ENCODE measurements at regions not wholly inside any gene's neighbourhood (a gene's known extent, or its start where the extent isn't known, plus 50 kb on each side); places are given as distances from the start of the nearest gene placed in this dataset.
A peak's percentile ranks its signal among the peaks of the same experiment; 100 is the strongest.

GRCh38 chr14:23751616-23752015 is 115.5 kb downstream of the DHRS2 start:
- peak; percentile 35 for DNase-seq (ENCODE audit: low read depth)

GRCh38 chr14:23763394-23763793 is 127.2 kb downstream of the DHRS2 start:
- no peak for DNase-seq (ENCODE audit: low read depth)

GRCh38 chr14:23766737-23767401 is 130.7 kb downstream of the DHRS2 start:
- DNase-seq (ENCODE audit: low read depth) = no peak

- peak; percentile 62 for DNase-seq (ENCODE audit: low read depth)
Observed at GRCh38 chr14:23769221-23769728, 133.1 kb downstream of the DHRS2 start.

- DNase-seq (ENCODE audit: low read depth) = no peak
Observed at GRCh38 chr14:23773981-23774380, 137.8 kb downstream of the DHRS2 start.

GRCh38 chr14:23776296-23776695 is 140.1 kb downstream of the DHRS2 start:
- no peak for DNase-seq (ENCODE audit: low read depth)

GRCh38 chr14:23785208-23785607 is 149.0 kb downstream of the DHRS2 start:
- DNase-seq (ENCODE audit: low read depth) = no peak

GRCh38 chr14:23787436-23787835 is 151.3 kb downstream of the DHRS2 start:
- no peak for DNase-seq (ENCODE audit: low read depth)

- no peak for DNase-seq (ENCODE audit: low read depth)
Observed at GRCh38 chr14:23789696-23790095, 153.5 kb downstream of the DHRS2 start.

GRCh38 chr14:23793532-23793931 is 157.4 kb downstream of the DHRS2 start:
- DNase-seq (ENCODE audit: low read depth) = no peak

- no peak for DNase-seq (ENCODE audit: low read depth)
Observed at GRCh38 chr14:23800811-23801210, 152.8 kb upstream of the DHRS4 start.

- DNase-seq (ENCODE audit: low read depth) = no peak
Observed at GRCh38 chr14:23801766-23802165, 151.8 kb upstream of the DHRS4 start.

- DNase-seq (ENCODE audit: low read depth) = no peak
Observed at GRCh38 chr14:23804817-23805216, 148.8 kb upstream of the DHRS4 start.

GRCh38 chr14:23805761-23806160 is 147.8 kb upstream of the DHRS4 start:
- no peak for DNase-seq (ENCODE audit: low read depth)

GRCh38 chr14:23814527-23815256 is 138.9 kb upstream of the DHRS4 start:
- DNase-seq (ENCODE audit: low read depth) = no peak

- DNase-seq (ENCODE audit: low read depth) = no peak
Observed at GRCh38 chr14:23816371-23816770, 137.2 kb upstream of the DHRS4 start.

- DNase-seq (ENCODE audit: low read depth) = no peak
Observed at GRCh38 chr14:23817164-23817767, 136.3 kb upstream of the DHRS4 start.

GRCh38 chr14:23827100-23827892 is 126.3 kb upstream of the DHRS4 start:
- DNase-seq (ENCODE audit: low read depth) = no peak

GRCh38 chr14:23828001-23828400 is 125.6 kb upstream of the DHRS4 start:
- DNase-seq (ENCODE audit: low read depth) = no peak

GRCh38 chr14:23828616-23829015 is 125.0 kb upstream of the DHRS4 start:
- no peak for DNase-seq (ENCODE audit: low read depth)

GRCh38 chr14:23829736-23830471 is 123.7 kb upstream of the DHRS4 start:
- peak; percentile 94 for DNase-seq (ENCODE audit: low read depth)

Data from Daoy (cell line).